ENCODE measurements at regions not wholly inside any gene's neighbourhood (a gene's known extent, or its start where the extent isn't known, plus 50 kb on each side); places are given as distances from the start of the nearest gene placed in this dataset.

DNA sequence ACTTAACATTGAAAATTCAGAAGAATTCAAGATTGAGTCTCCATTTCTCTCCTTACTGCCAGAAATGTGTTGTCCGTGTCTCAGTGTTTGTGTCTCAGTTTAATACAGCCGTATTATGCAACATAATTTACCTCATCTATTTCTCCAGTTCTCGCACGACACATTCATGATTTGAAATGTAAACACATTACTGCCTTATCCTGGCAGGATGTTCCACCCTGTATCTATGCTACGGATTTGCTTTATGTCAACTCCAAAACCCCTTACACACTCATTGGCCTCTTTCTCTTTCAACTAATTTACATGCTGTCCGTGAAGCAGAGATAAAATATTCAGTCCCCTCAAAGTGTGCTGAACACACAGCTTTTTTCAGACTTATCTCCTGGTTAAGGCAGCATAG is 653.7 kb upstream of the SEMA3D start:
- Mint-ChIP-seq H3K4me3 (no peak overlapping the region), H3K4me1 (no peaks in the 10 kb centered on the region), H3K27me3 (ENCODE audit: low read depth in 3 of 3) (no peaks in the 10 kb centered on the region), H3K27ac (no peak overlapping the region), H3K36me3 (no peaks in the 10 kb centered on the region), H3K9me3 (peaks cover 6 to 37% (median 11%) of the 10 kb centered on the region in 6 donors)
- no peak for DNase-seq

DNA sequence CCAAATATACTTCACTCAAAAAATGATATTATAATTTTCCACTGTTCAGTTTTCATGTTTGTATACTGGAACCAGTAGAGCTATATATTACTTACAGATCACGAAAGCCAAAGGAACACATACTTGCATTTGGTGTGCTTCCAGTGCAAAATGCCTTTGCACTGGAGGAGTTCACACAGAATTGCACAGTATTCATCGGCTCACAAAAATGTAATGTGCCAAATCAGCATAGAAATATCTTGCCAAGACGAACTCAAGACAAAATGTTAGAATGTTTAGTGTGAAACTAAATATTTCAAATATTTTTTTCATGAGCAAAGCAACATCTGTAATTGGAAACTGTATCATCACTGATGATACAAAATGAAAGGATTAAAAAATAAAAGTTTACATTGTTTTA is 646.2 kb upstream of the SEMA3D start:
- peaks cover 3 to 34% (median 15%) of the 10 kb centered on the region in 6 donors for H3K9me3 Mint-ChIP-seq
- no peaks in the 10 kb centered on the region for H3K27me3 Mint-ChIP-seq (ENCODE audit: low read depth in 3 of 3)
- H3K27ac Mint-ChIP-seq: no peak overlapping the region
- H3K36me3 Mint-ChIP-seq: no peaks in the 10 kb centered on the region
- H3K4me1 Mint-ChIP-seq: no peaks in the 10 kb centered on the region
- no peak overlapping the region for H3K4me3 Mint-ChIP-seq
- no peak for DNase-seq

DNA sequence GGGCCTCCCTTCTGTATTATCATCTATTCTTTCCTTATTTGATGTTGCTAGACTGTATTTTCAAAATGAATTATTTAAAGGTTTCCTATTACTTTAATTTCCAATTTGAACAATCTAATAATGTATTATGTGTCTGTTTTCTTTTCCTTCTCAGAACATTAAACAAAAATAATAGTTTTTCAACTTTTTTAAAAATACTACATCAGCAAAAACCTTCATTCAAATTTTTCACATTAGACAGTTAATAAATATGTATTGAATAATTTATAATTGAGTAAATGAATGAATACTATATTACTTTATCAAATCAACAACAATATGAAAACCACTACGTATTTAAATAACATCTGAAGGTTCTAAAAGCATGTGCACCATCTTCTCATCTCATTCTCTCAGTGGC is 644.1 kb upstream of the SEMA3D start:
- no peak overlapping the region for H3K27ac Mint-ChIP-seq

DNA sequence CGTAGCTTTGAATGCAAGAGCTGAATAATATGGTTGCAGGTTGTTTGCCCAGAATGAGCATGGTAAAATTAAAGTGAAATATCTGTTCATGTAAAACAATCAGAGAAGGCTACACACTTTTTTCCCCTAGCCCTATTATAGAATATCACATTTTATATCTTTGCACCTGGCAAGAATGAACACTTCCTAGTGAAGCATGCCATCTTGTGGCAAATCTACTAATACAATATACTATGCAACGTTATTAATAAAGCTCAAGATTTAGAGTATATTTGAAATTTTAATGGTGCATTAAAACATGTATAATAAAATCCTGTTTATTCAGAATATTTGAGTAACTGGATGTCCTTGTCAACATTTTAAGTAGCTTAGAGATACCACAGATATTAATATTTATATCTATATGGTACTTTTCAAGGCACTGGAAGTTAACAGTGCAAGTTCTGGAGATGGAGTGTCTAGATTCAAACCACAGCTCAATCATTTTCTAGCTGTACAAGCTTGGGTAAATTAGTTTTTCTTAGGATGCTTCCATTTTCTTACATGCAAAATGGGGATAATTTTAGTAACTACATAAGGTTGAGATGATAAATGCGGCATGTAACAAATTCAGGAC is 643.1 kb upstream of the SEMA3D start:
- H3K36me3 Mint-ChIP-seq: no peaks in the 10 kb centered on the region
- H3K9me3 Mint-ChIP-seq: peaks cover 2 to 41% (median 12%) of the 10 kb centered on the region in 6 donors
- no peak for DNase-seq
- H3K4me1 Mint-ChIP-seq: no peaks in the 10 kb centered on the region
- H3K27ac Mint-ChIP-seq: no peak overlapping the region
- H3K4me3 Mint-ChIP-seq: no peak overlapping the region
- H3K27me3 Mint-ChIP-seq (ENCODE audit: low read depth in 3 of 3): no peaks in the 10 kb centered on the region

More for the DNA sequence above, 644.1 kb upstream of the SEMA3D start:
- DNase-seq: no peak
- Mint-ChIP-seq H3K9me3 (peaks cover 2 to 35% (median 10%) of the 10 kb centered on the region in 6 donors), H3K4me3 (no peak overlapping the region), H3K36me3 (no peaks in the 10 kb centered on the region), H3K4me1 (no peaks in the 10 kb centered on the region), H3K27me3 (ENCODE audit: low read depth in 3 of 3) (no peaks in the 10 kb centered on the region)

DNA sequence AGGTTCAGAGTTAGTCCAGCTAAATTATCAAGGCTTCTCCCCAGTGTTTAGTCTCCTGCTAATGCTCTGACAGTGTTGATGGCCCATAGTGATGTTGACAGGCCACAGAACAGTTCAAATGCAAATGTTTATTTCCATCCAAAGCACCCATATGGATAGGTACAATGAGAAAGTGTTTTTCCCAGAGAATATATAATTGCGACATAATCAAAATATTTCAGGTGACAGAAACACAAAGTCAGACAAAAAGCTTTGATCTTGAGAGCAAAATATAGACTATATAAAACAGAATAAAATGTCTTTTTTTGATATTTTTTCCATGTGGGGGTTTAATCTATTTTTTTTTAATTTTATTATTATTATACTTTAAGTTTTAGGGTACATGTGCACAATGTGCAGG is 642.3 kb upstream of the SEMA3D start:
- Mint-ChIP-seq H3K27ac (no peak overlapping the region), H3K9me3 (peaks cover 2 to 38% (median 9%) of the 10 kb centered on the region in 6 donors), H3K4me1 (no peaks in the 10 kb centered on the region), H3K27me3 (ENCODE audit: low read depth in 3 of 3) (no peaks in the 10 kb centered on the region), H3K4me3 (no peak overlapping the region), H3K36me3 (no peaks in the 10 kb centered on the region)
- DNase-seq: no peak

DNA sequence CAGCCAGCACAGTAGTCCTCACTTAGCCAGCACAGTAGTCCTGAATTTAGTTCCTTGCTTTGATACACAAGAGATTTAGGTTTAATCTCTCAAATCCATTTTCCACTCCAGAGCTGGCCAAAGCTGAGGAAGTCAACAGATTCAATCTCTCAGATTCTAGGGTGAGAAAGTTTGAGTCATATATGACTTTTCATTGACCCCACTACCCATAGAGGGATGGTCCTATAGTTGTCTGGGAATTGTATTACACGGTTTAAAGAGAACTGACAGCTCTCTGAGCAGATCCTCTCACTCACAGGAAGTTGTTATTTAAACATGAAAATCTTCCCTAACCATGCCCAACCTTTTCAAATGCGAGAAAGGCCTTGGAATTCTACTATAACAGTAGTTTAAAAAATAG is 641.8 kb upstream of the SEMA3D start:
- Mint-ChIP-seq H3K27me3 (ENCODE audit: low read depth in 3 of 3) (no peaks in the 10 kb centered on the region), H3K4me3 (no peak overlapping the region), H3K36me3 (no peaks in the 10 kb centered on the region), H3K4me1 (no peaks in the 10 kb centered on the region), H3K9me3 (peaks cover 2 to 37% (median 8%) of the 10 kb centered on the region in 6 donors), H3K27ac (no peak overlapping the region)
- no peak for DNase-seq

DNA sequence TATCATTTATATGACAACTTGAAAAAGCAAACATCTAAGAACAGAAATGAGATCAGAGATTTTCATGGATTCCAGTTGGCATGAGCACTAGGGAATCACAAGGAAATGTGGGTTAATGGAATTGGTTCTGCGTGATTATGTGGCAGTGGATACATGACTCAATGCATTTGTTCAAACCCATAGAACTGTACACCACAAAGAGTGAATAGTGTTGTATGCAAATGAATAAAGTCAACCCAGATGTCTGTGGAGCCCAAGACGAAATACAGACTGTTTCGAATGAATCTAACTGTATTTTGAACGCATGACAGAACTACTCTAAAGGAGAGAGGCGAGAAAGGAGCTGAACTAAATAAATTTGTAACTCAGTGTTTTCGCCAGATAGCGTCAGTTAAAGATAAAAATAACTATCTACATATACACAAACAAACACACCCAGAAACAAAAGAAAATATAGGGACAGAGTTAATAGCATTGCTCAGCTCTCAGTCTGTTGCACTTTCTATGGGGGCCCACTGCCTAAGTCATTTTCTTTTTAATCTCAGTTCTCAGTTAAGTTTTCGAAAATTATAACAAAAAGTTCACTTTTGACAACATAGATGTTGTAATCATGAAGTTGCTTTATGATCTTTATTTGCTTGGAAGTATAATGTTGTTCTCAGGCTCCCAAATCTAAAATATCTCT is 636.7 kb upstream of the SEMA3D start:
- Mint-ChIP-seq H3K27ac (no peak overlapping the region), H3K27me3 (ENCODE audit: low read depth in 3 of 3) (no peaks in the 10 kb centered on the region), H3K4me1 (no peaks in the 10 kb centered on the region), H3K36me3 (no peaks in the 10 kb centered on the region), H3K9me3 (peaks cover 2 to 36% (median 11%) of the 10 kb centered on the region in 6 donors), H3K4me3 (no peak overlapping the region)
- no peak for DNase-seq

DNA sequence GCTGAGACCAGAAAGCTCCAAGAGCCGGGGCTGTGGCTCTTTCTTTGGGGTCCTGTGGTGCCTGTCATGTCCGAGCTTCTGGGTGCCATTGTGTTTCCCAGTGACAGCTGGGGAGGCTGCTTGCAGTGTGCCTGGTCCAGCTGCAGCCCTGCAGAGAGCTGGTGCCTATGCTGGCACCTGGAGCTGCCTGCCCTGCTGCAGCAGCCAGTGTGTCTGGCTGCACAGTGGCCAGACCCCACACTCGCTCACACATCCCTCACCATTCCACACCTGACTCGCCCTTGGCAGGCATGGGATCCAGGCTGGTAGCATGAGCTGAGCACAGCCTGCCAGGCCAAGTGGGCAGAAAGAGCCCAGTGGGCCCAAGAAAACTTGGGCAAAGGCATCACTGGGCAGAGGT is 635.1 kb upstream of the SEMA3D start:
- Mint-ChIP-seq H3K36me3 (no peaks in the 10 kb centered on the region), H3K27me3 (ENCODE audit: low read depth in 3 of 3) (no peaks in the 10 kb centered on the region), H3K9me3 (peaks cover 3 to 39% (median 12%) of the 10 kb centered on the region in 6 donors), H3K27ac (no peak overlapping the region), H3K4me3 (no peak overlapping the region), H3K4me1 (no peaks in the 10 kb centered on the region)
- no peak for DNase-seq

DNA sequence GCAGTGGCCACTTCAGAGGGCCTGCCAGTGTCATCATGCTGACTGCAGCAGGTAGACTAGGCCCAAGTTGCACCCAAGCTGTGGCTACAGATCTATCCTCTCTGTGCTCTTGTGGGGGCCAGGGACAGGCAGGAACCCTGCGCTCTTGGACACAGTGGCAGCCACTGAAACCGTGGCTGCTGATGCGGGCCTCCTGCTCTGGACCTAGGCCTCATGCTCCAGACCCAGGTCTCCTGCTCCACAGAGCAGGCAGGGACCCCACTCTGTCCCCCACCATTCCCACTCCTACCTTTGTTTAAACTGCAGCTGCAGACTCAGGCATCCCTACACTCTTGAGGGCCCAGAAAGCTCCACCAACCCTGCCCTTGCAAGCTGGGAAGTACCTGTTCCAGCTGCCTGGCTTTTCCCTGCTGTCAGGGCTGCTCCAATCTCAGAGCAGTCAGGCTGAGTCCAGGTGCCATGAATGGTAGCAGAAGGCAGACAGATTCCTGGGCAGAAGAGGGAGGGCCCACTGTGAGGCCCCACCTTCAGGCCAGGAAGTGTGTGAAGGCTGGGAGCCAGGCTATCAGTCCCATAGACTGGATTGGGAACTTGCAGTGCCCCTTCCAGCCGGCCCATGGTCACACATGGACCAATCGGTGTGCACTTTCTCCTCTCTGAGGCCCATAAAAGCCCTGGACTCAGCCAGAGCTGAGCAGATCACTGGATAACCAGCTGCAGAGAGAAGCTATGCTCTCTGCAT is 634.0 kb upstream of the SEMA3D start:
- Mint-ChIP-seq H3K9me3 (peaks cover 8 to 39% (median 12%) of the 10 kb centered on the region in 6 donors), H3K4me1 (no peaks in the 10 kb centered on the region), H3K27ac (no peak overlapping the region), H3K4me3 (no peak overlapping the region), H3K36me3 (no peaks in the 10 kb centered on the region), H3K27me3 (ENCODE audit: low read depth in 3 of 3) (no peaks in the 10 kb centered on the region)
- no peak for DNase-seq

DNA sequence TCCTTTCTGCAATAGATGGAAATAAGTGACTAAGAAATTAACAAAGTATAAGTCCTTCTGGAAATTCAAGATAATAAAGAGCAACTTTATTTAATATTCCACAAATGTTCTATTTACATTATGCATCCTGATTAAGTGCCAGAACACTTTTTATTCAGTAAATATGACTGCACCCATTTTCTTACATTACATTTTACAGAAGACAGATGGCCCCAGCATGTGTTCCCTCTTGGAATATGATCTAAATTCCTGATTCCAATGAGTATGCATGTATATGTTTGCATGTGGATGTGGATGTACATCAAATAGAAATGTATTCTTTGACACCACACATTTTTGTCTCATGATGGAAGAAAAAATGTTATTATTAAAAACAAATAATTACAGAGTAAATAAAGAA is 628.7 kb upstream of the SEMA3D start:
- Mint-ChIP-seq H3K36me3 (no peaks in the 10 kb centered on the region), H3K9me3 (peaks cover 9 to 47% (median 18%) of the 10 kb centered on the region in 6 donors), H3K27ac (no peak overlapping the region), H3K27me3 (ENCODE audit: low read depth in 3 of 3) (no peaks in the 10 kb centered on the region), H3K4me3 (no peak overlapping the region), H3K4me1 (no peaks in the 10 kb centered on the region)
- DNase-seq: no peak

DNA sequence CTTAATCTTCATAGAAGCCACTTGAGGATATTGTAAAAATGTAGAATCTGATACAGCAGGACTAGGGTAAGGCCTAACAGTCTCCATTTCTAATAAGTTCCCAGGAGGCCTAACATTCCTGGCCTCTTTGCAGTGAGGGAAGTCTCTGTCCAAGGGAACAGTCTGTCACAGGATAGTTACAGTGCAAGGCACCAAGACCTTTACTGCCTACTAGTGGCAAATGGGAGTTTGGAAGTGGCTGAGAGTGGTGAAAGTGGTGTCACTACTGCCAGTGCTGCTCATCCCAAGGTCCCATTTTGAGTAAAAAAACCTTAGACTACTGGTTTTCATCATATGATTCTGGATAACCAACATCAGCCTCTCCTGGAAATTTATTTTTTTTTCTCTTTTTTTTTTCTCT is 619.5 kb upstream of the SEMA3D start:
- Mint-ChIP-seq H3K4me3 (no peak overlapping the region), H3K36me3 (no peaks in the 10 kb centered on the region), H3K27ac (no peak overlapping the region), H3K4me1 (no peaks in the 10 kb centered on the region), H3K9me3 (peaks cover 5 to 38% (median 12%) of the 10 kb centered on the region in 6 donors), H3K27me3 (ENCODE audit: low read depth in 3 of 3) (peaks cover 0 to 4% (median 0%) of the 10 kb centered on the region in 3 donors)
- DNase-seq: no peak

DNA sequence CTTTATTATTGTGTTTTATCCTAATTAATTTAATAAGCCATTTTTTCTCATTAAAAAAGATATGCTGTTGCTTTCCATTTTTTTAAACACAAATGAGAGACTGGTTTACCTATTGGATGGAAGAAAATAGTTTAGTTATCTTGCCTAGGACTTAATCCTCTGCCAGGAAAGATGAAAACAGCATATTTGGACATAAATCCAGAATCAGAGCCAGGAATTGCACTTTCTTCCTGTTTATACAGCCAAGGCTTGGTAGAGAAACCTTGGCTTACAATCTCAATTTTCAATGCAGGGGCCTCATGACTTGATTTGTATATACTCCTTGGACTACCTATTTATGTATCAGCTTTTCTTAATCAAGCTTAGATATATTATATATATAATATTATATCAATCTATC is 618.8 kb upstream of the SEMA3D start:
- Mint-ChIP-seq H3K4me3 (no peak overlapping the region), H3K27me3 (ENCODE audit: low read depth in 3 of 3) (peaks cover 0 to 4% (median 0%) of the 10 kb centered on the region in 3 donors), H3K4me1 (no peaks in the 10 kb centered on the region), H3K27ac (no peak overlapping the region), H3K36me3 (no peaks in the 10 kb centered on the region), H3K9me3 (peaks cover 5 to 37% (median 11%) of the 10 kb centered on the region in 6 donors)
- DNase-seq: no peak

DNA sequence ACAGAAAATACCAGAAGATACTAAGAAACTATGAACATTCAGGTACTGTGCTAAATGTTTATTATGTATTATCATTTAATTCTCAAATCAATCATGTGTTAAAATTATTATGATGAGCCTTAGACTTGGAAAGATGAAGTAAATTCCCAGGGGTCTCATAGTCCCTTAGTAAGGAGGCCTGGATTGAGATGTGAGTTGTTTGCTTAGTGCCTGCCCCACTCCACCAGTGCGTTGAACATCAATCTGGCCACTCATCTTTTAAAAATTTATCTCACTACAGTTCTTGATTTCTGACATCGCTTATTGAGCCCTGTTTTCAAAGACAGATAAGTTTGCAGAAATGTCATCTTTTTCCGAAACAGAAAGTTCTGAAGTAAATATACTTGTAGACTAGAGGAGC is 618.4 kb upstream of the SEMA3D start:
- no peak for DNase-seq
- Mint-ChIP-seq H3K27ac (no peak overlapping the region), H3K9me3 (peaks cover 5 to 37% (median 11%) of the 10 kb centered on the region in 6 donors), H3K4me1 (no peaks in the 10 kb centered on the region), H3K36me3 (no peaks in the 10 kb centered on the region), H3K4me3 (no peak overlapping the region), H3K27me3 (ENCODE audit: low read depth in 3 of 3) (peaks cover 0 to 4% (median 0%) of the 10 kb centered on the region in 3 donors)

DNA sequence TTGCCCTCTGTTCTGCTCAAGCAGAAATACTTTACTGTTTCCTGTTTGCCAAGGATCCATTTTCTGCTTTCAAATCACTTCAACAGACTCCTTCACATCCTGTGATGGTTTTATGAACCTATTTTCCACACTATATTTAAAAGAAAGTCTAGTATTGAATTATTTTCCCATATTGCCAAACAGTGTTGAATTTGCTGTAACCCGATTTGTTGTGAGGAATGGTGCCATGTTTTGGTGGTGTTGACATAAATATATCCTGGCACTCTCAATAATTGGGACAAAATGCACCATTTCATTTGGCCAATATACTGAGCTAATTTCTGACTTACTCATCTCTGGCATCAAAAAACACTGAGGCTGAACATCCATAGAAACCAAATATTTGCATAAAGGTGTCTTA is 615.4 kb upstream of the SEMA3D start:
- H3K4me3 Mint-ChIP-seq: no peak overlapping the region
- H3K36me3 Mint-ChIP-seq: no peaks in the 10 kb centered on the region
- H3K27ac Mint-ChIP-seq: no peak overlapping the region
- H3K9me3 Mint-ChIP-seq: peaks cover 5 to 25% (median 15%) of the 10 kb centered on the region in 6 donors
- H3K27me3 Mint-ChIP-seq (ENCODE audit: low read depth in 3 of 3): peaks cover 0 to 2% (median 0%) of the 10 kb centered on the region in 3 donors
- H3K4me1 Mint-ChIP-seq: no peaks in the 10 kb centered on the region
- no peak for DNase-seq

Measured in immature natural killer cell (primary cell).